T-helper 2 cell treated with Interferon-gamma antibody and Interleukin-4, amounts not matched to agents 5 μg/mL and 100 μg/mL, for 36 hours (primary cell): ENCODE measurements at regions not wholly inside any gene's neighbourhood (a gene's known extent, or its start where the extent isn't known, plus 50 kb on each side); places are given as distances from the start of the nearest gene placed in this dataset.
A peak's percentile ranks its signal among the peaks of the same experiment; 100 is the strongest.
"Not testable (repeated sequence)": the region's sequence is repeated elsewhere in the genome, so short reads cannot be mapped to it uniquely, and the experiment has no call there.

Source experiments
- DNase-seq: peaks from one replicate; pipeline ENCODE4 v3.0.0; 2021; ENCODE audit warnings: low spot score
- H3K27ac Mint-ChIP-seq: one replicate; pipeline ENCODE4 v1.8.0; 2021; ENCODE audit warnings: mild to moderate bottlenecking, mixed read lengths
- H3K27me3 Mint-ChIP-seq: one replicate; pipeline ENCODE4 v1.8.0; 2021; ENCODE audit warnings: low read depth, mixed read lengths
- H3K36me3 Mint-ChIP-seq: one replicate; pipeline ENCODE4 v1.8.0; 2021; ENCODE audit warnings: low read depth, mixed read lengths
- H3K4me1 Mint-ChIP-seq: one replicate; pipeline ENCODE4 v1.8.0; 2021; ENCODE audit warnings: low read depth, mixed read lengths
- H3K4me3 Mint-ChIP-seq: one replicate; pipeline ENCODE4 v1.8.0; 2022; ENCODE audit warnings: mild to moderate bottlenecking, moderate library complexity, mixed read lengths
- H3K9me3 Mint-ChIP-seq: one replicate; pipeline ENCODE4 v1.8.0; 2021; ENCODE audit warnings: mixed read lengths

GRCh38 chr2:129801575-129801974, 177.9 kb upstream of the RAB6C start:
- Mint-ChIP-seq H3K9me3 (no peaks in the 10 kb centered on the region), H3K27me3 (peaks cover 4% of the 10 kb centered on the region), H3K27ac (no peak overlapping the region), H3K36me3 (no peaks in the 10 kb centered on the region), H3K4me3 (no peak overlapping the region), H3K4me1 (no peaks in the 10 kb centered on the region)
- no peak for DNase-seq

- Mint-ChIP-seq H3K27me3 (peaks cover 4% of the 10 kb centered on the region), H3K36me3 (no peaks in the 10 kb centered on the region), H3K4me3 (no peak overlapping the region), H3K9me3 (no peaks in the 10 kb centered on the region), H3K4me1 (no peaks in the 10 kb centered on the region), H3K27ac (no peak overlapping the region)
- no peak for DNase-seq
These were observed 177.2 kb upstream of the RAB6C start for GRCh38 chr2:129802290-129802689.

GRCh38 chr2:129803032-129803431, 176.4 kb upstream of the RAB6C start:
- Mint-ChIP-seq H3K9me3 (no peaks in the 10 kb centered on the region), H3K36me3 (no peaks in the 10 kb centered on the region), H3K4me1 (no peaks in the 10 kb centered on the region), H3K4me3 (no peak overlapping the region), H3K27ac (no peak overlapping the region), H3K27me3 (peaks cover 4% of the 10 kb centered on the region)
- no peak for DNase-seq

GRCh38 chr2:129803871-129804270, 175.6 kb upstream of the RAB6C start:
- Mint-ChIP-seq H3K36me3 (no peaks in the 10 kb centered on the region), H3K27ac (no peak overlapping the region), H3K4me1 (no peaks in the 10 kb centered on the region), H3K4me3 (no peak overlapping the region), H3K9me3 (no peaks in the 10 kb centered on the region), H3K27me3 (peaks cover 4% of the 10 kb centered on the region)
- no peak for DNase-seq

- Mint-ChIP-seq H3K4me1 (no peaks in the 10 kb centered on the region), H3K27me3 (peaks cover 13% of the 10 kb centered on the region), H3K27ac (no peak overlapping the region), H3K4me3 (no peak overlapping the region), H3K9me3 (no peaks in the 10 kb centered on the region), H3K36me3 (no peaks in the 10 kb centered on the region)
- DNase-seq = no peak
These were observed 173.6 kb upstream of the RAB6C start for GRCh38 chr2:129805899-129806298.

GRCh38 chr2:129806317-129806716, 173.1 kb upstream of the RAB6C start:
- Mint-ChIP-seq H3K9me3 (no peaks in the 10 kb centered on the region), H3K27ac (no peak overlapping the region), H3K4me3 (no peak overlapping the region), H3K36me3 (no peaks in the 10 kb centered on the region), H3K4me1 (no peaks in the 10 kb centered on the region), H3K27me3 (peaks cover 15% of the 10 kb centered on the region)
- no peak for DNase-seq

- Mint-ChIP-seq H3K36me3 (no peaks in the 10 kb centered on the region), H3K27ac (no peak overlapping the region), H3K4me3 (no peak overlapping the region), H3K9me3 (no peaks in the 10 kb centered on the region), H3K4me1 (no peaks in the 10 kb centered on the region), H3K27me3 (peaks cover 14% of the 10 kb centered on the region)
- DNase-seq = no peak
These were observed 172.5 kb upstream of the RAB6C start for GRCh38 chr2:129806990-129807389.

GRCh38 chr2:129807642-129808338, 171.7 kb upstream of the RAB6C start:
- DNase-seq, H3K4me3 Mint-ChIP-seq, H3K4me1 Mint-ChIP-seq, H3K27ac Mint-ChIP-seq, H3K9me3 Mint-ChIP-seq, H3K36me3 Mint-ChIP-seq: not testable (repeated sequence)
- H3K27me3 Mint-ChIP-seq = peaks cover 14% of the 10 kb centered on the region

- H3K4me3 Mint-ChIP-seq = no peak overlapping the region
- peaks cover 14% of the 10 kb centered on the region for H3K27me3 Mint-ChIP-seq
- H3K4me1 Mint-ChIP-seq = no peaks in the 10 kb centered on the region
- no peak for DNase-seq
- H3K27ac Mint-ChIP-seq = no peak overlapping the region
- H3K9me3 Mint-ChIP-seq = no peaks in the 10 kb centered on the region
- H3K36me3 Mint-ChIP-seq = no peaks in the 10 kb centered on the region
These were observed 168.9 kb upstream of the RAB6C start for GRCh38 chr2:129810521-129810920.

- no peaks in the 10 kb centered on the region for H3K36me3 Mint-ChIP-seq
- H3K4me3 Mint-ChIP-seq = no peak overlapping the region
- no peaks in the 10 kb centered on the region for H3K4me1 Mint-ChIP-seq
- H3K27me3 Mint-ChIP-seq = peaks cover 16% of the 10 kb centered on the region
- DNase-seq = peak; percentile 10
- H3K9me3 Mint-ChIP-seq = no peaks in the 10 kb centered on the region
- no peak overlapping the region for H3K27ac Mint-ChIP-seq
These were observed 167.4 kb upstream of the RAB6C start for GRCh38 chr2:129812071-129812470.

- Mint-ChIP-seq H3K27me3 (peaks cover 16% of the 10 kb centered on the region), H3K4me1 (no peaks in the 10 kb centered on the region), H3K36me3 (no peaks in the 10 kb centered on the region), H3K9me3 (no peaks in the 10 kb centered on the region), H3K4me3 (no peak overlapping the region), H3K27ac (no peak overlapping the region)
- no peak for DNase-seq
These were observed 166.8 kb upstream of the RAB6C start for GRCh38 chr2:129812654-129813053.

- Mint-ChIP-seq H3K9me3 (no peaks in the 10 kb centered on the region), H3K27ac (no peak overlapping the region), H3K4me1 (no peaks in the 10 kb centered on the region), H3K27me3 (peaks cover 16% of the 10 kb centered on the region), H3K36me3 (no peaks in the 10 kb centered on the region), H3K4me3 (no peak overlapping the region)
- no peak for DNase-seq
These were observed 166.1 kb upstream of the RAB6C start for GRCh38 chr2:129813404-129813803.

GRCh38 chr2:129816813-129817574, 162.5 kb upstream of the RAB6C start:
- H3K9me3 Mint-ChIP-seq = no peaks in the 10 kb centered on the region
- peaks cover 2% of the 10 kb centered on the region for H3K27me3 Mint-ChIP-seq
- no peak overlapping the region for H3K27ac Mint-ChIP-seq
- H3K4me1 Mint-ChIP-seq = no peaks in the 10 kb centered on the region
- H3K4me3 Mint-ChIP-seq = no peak overlapping the region
- H3K36me3 Mint-ChIP-seq = no peaks in the 10 kb centered on the region
- DNase-seq = no peak

GRCh38 chr2:129819855-129820254, 159.6 kb upstream of the RAB6C start:
- DNase-seq = no peak
- peaks cover 2% of the 10 kb centered on the region for H3K27me3 Mint-ChIP-seq
- H3K4me3 Mint-ChIP-seq = no peak overlapping the region
- H3K4me1 Mint-ChIP-seq = no peaks in the 10 kb centered on the region
- no peak overlapping the region for H3K27ac Mint-ChIP-seq
- H3K36me3 Mint-ChIP-seq = no peaks in the 10 kb centered on the region
- H3K9me3 Mint-ChIP-seq = no peaks in the 10 kb centered on the region
